ENCODE measurements at regions not wholly inside any gene's neighbourhood (a gene's known extent, or its start where the extent isn't known, plus 50 kb on each side); places are given as distances from the start of the nearest gene placed in this dataset.

GRCh38 chr1:63713627-63714481, 60.0 kb upstream of the ROR1 start:
- TF ChIP-seq EZH2 (IDR thresholded peaks at IDR 0.05) (no peak), EZH2phosphoT487 (IDR thresholded peaks at IDR 0.05) (no peak), CTCF (IDR thresholded peaks at IDR 0.05) (no peak)
- peaks cover 3% of the 10 kb centered on the region for H3K27me3 Mint-ChIP-seq (ENCODE audit: insufficient read depth, low read depth)
- H2AFZ ChIP-seq (replicated peaks): peak overlapping the region; percentile 35
- no peaks in the 10 kb centered on the region for H3K79me2 ChIP-seq (ENCODE audit: low read depth)
- no peaks in the 10 kb centered on the region for H3K9me3 ChIP-seq (ENCODE audit: low read depth)
- no peaks in the 10 kb centered on the region for H4K20me1 ChIP-seq (ENCODE audit: low read depth)
- H3K9me3 Mint-ChIP-seq: no peaks in the 10 kb centered on the region
- no peak overlapping the region for H3K4me3 ChIP-seq
- H3K36me3 Mint-ChIP-seq: no peaks in the 10 kb centered on the region
- no peaks in the 10 kb centered on the region for H3K36me3 ChIP-seq
- no peak overlapping the region for H3K4me3 Mint-ChIP-seq
- H3K9ac ChIP-seq: no peak overlapping the region
- H3K4me1 ChIP-seq: peaks cover 13% of the 10 kb centered on the region
- H3K27ac Mint-ChIP-seq: no peak overlapping the region
- no peak overlapping the region for H3K27ac ChIP-seq
- peak; percentile 23 for DNase-seq (ENCODE audit: low spot score)
- H3K4me2 ChIP-seq: no peak overlapping the region
- peaks cover 4% of the 10 kb centered on the region for H3F3A ChIP-seq (ENCODE audit: low read depth)
- peaks cover 11% of the 10 kb centered on the region for H3K4me1 Mint-ChIP-seq
- H3K27me3 ChIP-seq: no peaks in the 10 kb centered on the region

- peak overlapping the region; percentile 35 for H2AFZ ChIP-seq (replicated peaks)
- no peak overlapping the region for H3K27ac Mint-ChIP-seq
- no peaks in the 10 kb centered on the region for H3K27me3 ChIP-seq
- no peak overlapping the region for H3K4me2 ChIP-seq
- H3K36me3 Mint-ChIP-seq: no peaks in the 10 kb centered on the region
- H3K4me1 ChIP-seq: peaks cover 13% of the 10 kb centered on the region
- no peaks in the 10 kb centered on the region for H3K36me3 ChIP-seq
- no peak overlapping the region for H3K9ac ChIP-seq
- no peak overlapping the region for H3K4me3 Mint-ChIP-seq
- DNase-seq (ENCODE audit: low spot score): no peak
- H3K27ac ChIP-seq: no peak overlapping the region
- H3K4me3 ChIP-seq: no peak overlapping the region
- H4K20me1 ChIP-seq (ENCODE audit: low read depth): no peaks in the 10 kb centered on the region
- H3K79me2 ChIP-seq (ENCODE audit: low read depth): no peaks in the 10 kb centered on the region
- peaks cover 3% of the 10 kb centered on the region for H3K27me3 Mint-ChIP-seq (ENCODE audit: insufficient read depth, low read depth)
- peaks cover 11% of the 10 kb centered on the region for H3K4me1 Mint-ChIP-seq
- no peaks in the 10 kb centered on the region for H3K9me3 Mint-ChIP-seq
- H3F3A ChIP-seq (ENCODE audit: low read depth): peaks cover 4% of the 10 kb centered on the region
- H3K9me3 ChIP-seq (ENCODE audit: low read depth): no peaks in the 10 kb centered on the region
- TF ChIP-seq CTCF (IDR thresholded peaks at IDR 0.05): no peak
- no peak for TF ChIP-seq EZH2 (IDR thresholded peaks at IDR 0.05)
- TF ChIP-seq EZH2phosphoT487 (IDR thresholded peaks at IDR 0.05): no peak
These were observed 59.4 kb upstream of the ROR1 start for GRCh38 chr1:63714482-63714760.

- peaks cover 3% of the 10 kb centered on the region for H3K27me3 Mint-ChIP-seq (ENCODE audit: insufficient read depth, low read depth)
- H3F3A ChIP-seq (ENCODE audit: low read depth): peaks cover 4% of the 10 kb centered on the region
- H3K4me1 Mint-ChIP-seq: peaks cover 13% of the 10 kb centered on the region
- H2AFZ ChIP-seq (replicated peaks): no peak overlapping the region
- no peak overlapping the region for H3K4me2 ChIP-seq
- H3K9me3 Mint-ChIP-seq: no peaks in the 10 kb centered on the region
- H3K27ac ChIP-seq: no peak overlapping the region
- H3K4me3 Mint-ChIP-seq: no peak overlapping the region
- no peaks in the 10 kb centered on the region for H3K27me3 ChIP-seq
- peaks cover 13% of the 10 kb centered on the region for H3K4me1 ChIP-seq
- no peaks in the 10 kb centered on the region for H3K79me2 ChIP-seq (ENCODE audit: low read depth)
- no peaks in the 10 kb centered on the region for H3K9me3 ChIP-seq (ENCODE audit: low read depth)
- TF ChIP-seq CTCF (IDR thresholded peaks at IDR 0.05): no peak
- no peak overlapping the region for H3K4me3 ChIP-seq
- H3K36me3 ChIP-seq: no peaks in the 10 kb centered on the region
- H3K9ac ChIP-seq: no peak overlapping the region
- no peak overlapping the region for H3K27ac Mint-ChIP-seq
- no peaks in the 10 kb centered on the region for H3K36me3 Mint-ChIP-seq
- no peaks in the 10 kb centered on the region for H4K20me1 ChIP-seq (ENCODE audit: low read depth)
- no peak for DNase-seq (ENCODE audit: low spot score)
These were observed 56.2 kb upstream of the ROR1 start for GRCh38 chr1:63717511-63718065.
